Peyer's patch (tissue), 4 donors: ENCODE measurements at regions not wholly inside any gene's neighbourhood (a gene's known extent, or its start where the extent isn't known, plus 50 kb on each side); places are given as distances from the start of the nearest gene placed in this dataset.

ENCODE experiments used
- POLR2A ChIP-seq, 2 donors: fragments of 450-650 bp; IDR thresholded peaks; one replicate each; pipeline ENCODE4 v1.5.1; 2017; ENCODE audit warnings: antibody characterized with exemption in 2 of 2, mild to moderate bottlenecking in 2 of 2, moderate library complexity in 2 of 2
- TF ChIP-seq, protein P1 (sequence below), 6 experiments: fragments of 450-650 bp in 4 of 6; fragments of 200-600 bp in 2 of 6; sonication (generic) in 1 of 6; IDR thresholded peaks; one replicate each; pipeline ENCODE4 v1.5.1; 2017 to 2019; ENCODE audit warnings: antibody characterized with exemption in 6 of 6, mild to moderate bottlenecking in 3 of 6, moderate library complexity in 1 of 6

- TF ChIP-seq, protein P1, sequence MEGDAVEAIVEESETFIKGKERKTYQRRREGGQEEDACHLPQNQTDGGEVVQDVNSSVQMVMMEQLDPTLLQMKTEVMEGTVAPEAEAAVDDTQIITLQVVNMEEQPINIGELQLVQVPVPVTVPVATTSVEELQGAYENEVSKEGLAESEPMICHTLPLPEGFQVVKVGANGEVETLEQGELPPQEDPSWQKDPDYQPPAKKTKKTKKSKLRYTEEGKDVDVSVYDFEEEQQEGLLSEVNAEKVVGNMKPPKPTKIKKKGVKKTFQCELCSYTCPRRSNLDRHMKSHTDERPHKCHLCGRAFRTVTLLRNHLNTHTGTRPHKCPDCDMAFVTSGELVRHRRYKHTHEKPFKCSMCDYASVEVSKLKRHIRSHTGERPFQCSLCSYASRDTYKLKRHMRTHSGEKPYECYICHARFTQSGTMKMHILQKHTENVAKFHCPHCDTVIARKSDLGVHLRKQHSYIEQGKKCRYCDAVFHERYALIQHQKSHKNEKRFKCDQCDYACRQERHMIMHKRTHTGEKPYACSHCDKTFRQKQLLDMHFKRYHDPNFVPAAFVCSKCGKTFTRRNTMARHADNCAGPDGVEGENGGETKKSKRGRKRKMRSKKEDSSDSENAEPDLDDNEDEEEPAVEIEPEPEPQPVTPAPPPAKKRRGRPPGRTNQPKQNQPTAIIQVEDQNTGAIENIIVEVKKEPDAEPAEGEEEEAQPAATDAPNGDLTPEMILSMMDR (IDR thresholded peaks at IDR 0.05), result no peak
- no peak for TF ChIP-seq POLR2A (IDR thresholded peaks at IDR 0.05)
Observed at GRCh38 chr20:58081846-58082245, 146.6 kb downstream of the ANKRD60 start.
